Activated CD4-positive, alpha-beta memory T cell treated with anti-CD3 and anti-CD28 coated beads, Interleukin-2, amount 10 ng/mL, durations not matched to agents 7 days and 5 days (primary cell): ENCODE measurements at regions not wholly inside any gene's neighbourhood (a gene's known extent, or its start where the extent isn't known, plus 50 kb on each side); places are given as distances from the start of the nearest gene placed in this dataset.

ENCODE experiments used
- CTCF ChIA-PET: fragments of 350-600 bp; sonication (Branson Sonifier 250); formaldehyde crosslinking; loops from one replicate; lab custom pipeline; 2021; ENCODE audit warnings: antibody characterized with exemption, inconsistent platforms; lab: Charles Lee
- POLR2A ChIA-PET: fragments of 350-600 bp; sonication (Branson Sonifier 250); formaldehyde crosslinking; loops from one replicate; lab custom pipeline; 2021; ENCODE audit warnings: antibody characterized with exemption; lab: Charles Lee
- DNase-seq: peaks from one replicate; pipeline ENCODE4 v3.0.0-alpha.2; 2020
- H3K27ac Mint-ChIP-seq: one replicate; pipeline ENCODE4 v1.8.0; 2021; ENCODE audit warnings: mild to moderate bottlenecking, mixed read lengths
- H3K27me3 Mint-ChIP-seq: one replicate; pipeline ENCODE4 v1.8.0; 2021; ENCODE audit warnings: mixed read lengths
- H3K36me3 Mint-ChIP-seq: one replicate; pipeline ENCODE4 v1.8.0; 2021; ENCODE audit warnings: low read depth, mixed read lengths
- H3K4me1 Mint-ChIP-seq: one replicate; pipeline ENCODE4 v1.8.0; 2021; ENCODE audit warnings: mixed read lengths
- H3K4me3 Mint-ChIP-seq: one replicate; pipeline ENCODE4 v1.8.0; 2021; ENCODE audit warnings: mild to moderate bottlenecking, mixed read lengths
- H3K9me3 Mint-ChIP-seq: one replicate; pipeline ENCODE4 v1.8.0; 2021; ENCODE audit warnings: mixed read lengths

GRCh38 chr3:124579641-124580040, 150.6 kb upstream of the UMPS start:
- no peak for DNase-seq
- no peaks in the 10 kb centered on the region for H3K9me3 Mint-ChIP-seq
- H3K36me3 Mint-ChIP-seq = no peaks in the 10 kb centered on the region
- CTCF ChIA-PET = no interaction called here
- no peak overlapping the region for H3K4me3 Mint-ChIP-seq
- no peak overlapping the region for H3K27ac Mint-ChIP-seq
- peaks cover 7% of the 10 kb centered on the region for H3K4me1 Mint-ChIP-seq
- POLR2A ChIA-PET = no interaction called here
- peaks cover 36% of the 10 kb centered on the region for H3K27me3 Mint-ChIP-seq

GRCh38 chr3:124582196-124582595, 148.1 kb upstream of the UMPS start:
- POLR2A ChIA-PET = no interaction called here
- Mint-ChIP-seq H3K4me3 (no peak overlapping the region), H3K27ac (no peak overlapping the region), H3K4me1 (peaks cover 12% of the 10 kb centered on the region), H3K27me3 (peaks cover 56% of the 10 kb centered on the region), H3K36me3 (no peaks in the 10 kb centered on the region), H3K9me3 (no peaks in the 10 kb centered on the region)
- CTCF ChIA-PET = no interaction called here
- no peak for DNase-seq

GRCh38 chr3:124582621-124583395, 147.4 kb upstream of the UMPS start:
- Mint-ChIP-seq H3K27me3 (peaks cover 60% of the 10 kb centered on the region), H3K9me3 (no peaks in the 10 kb centered on the region), H3K27ac (no peak overlapping the region), H3K4me1 (peaks cover 12% of the 10 kb centered on the region), H3K36me3 (no peaks in the 10 kb centered on the region), H3K4me3 (no peak overlapping the region)
- ChIA-PET CTCF (no interaction called here), POLR2A (no interaction called here)
- no peak for DNase-seq

GRCh38 chr3:124584245-124584551, 146.1 kb upstream of the UMPS start:
- Mint-ChIP-seq H3K36me3 (no peaks in the 10 kb centered on the region), H3K4me3 (peak overlapping the region; percentile 41), H3K9me3 (no peaks in the 10 kb centered on the region), H3K4me1 (peaks cover 12% of the 10 kb centered on the region), H3K27ac (no peak overlapping the region), H3K27me3 (peaks cover 58% of the 10 kb centered on the region)
- DNase-seq = no peak
- CTCF ChIA-PET = no interaction called here
- POLR2A ChIA-PET = interaction anchor here (1.2 kb wide), 1 partner anchor 22 kb away, joined by 3 read pairs; no protein-coding TSS in a partner anchor

- Mint-ChIP-seq H3K27ac (no peak overlapping the region), H3K4me3 (peak overlapping the region; percentile 66), H3K4me1 (peaks cover 12% of the 10 kb centered on the region), H3K9me3 (no peaks in the 10 kb centered on the region), H3K27me3 (peaks cover 55% of the 10 kb centered on the region), H3K36me3 (no peaks in the 10 kb centered on the region)
- DNase-seq = peak; percentile 21
- CTCF ChIA-PET = interaction anchor here (1.4 kb wide), 1 partner anchor 177 kb away, joined by 3 read pairs; no protein-coding TSS in a partner anchor
- POLR2A ChIA-PET = interaction anchor here (1.2 kb wide), 1 partner anchor 21 kb away, joined by 3 read pairs; no protein-coding TSS in a partner anchor
These were observed 145.5 kb upstream of the UMPS start for GRCh38 chr3:124584552-124585391.

GRCh38 chr3:124586126-124587052, 143.9 kb upstream of the UMPS start:
- Mint-ChIP-seq H3K27ac (no peak overlapping the region), H3K36me3 (no peaks in the 10 kb centered on the region), H3K4me3 (no peak overlapping the region), H3K27me3 (peaks cover 50% of the 10 kb centered on the region), H3K9me3 (no peaks in the 10 kb centered on the region), H3K4me1 (peaks cover 12% of the 10 kb centered on the region)
- POLR2A ChIA-PET = no interaction called here
- CTCF ChIA-PET = interaction anchor here (1.4 kb wide), 1 partner anchor 175 kb away, joined by 3 read pairs; no protein-coding TSS in a partner anchor
- DNase-seq = no peak

- H3K27ac Mint-ChIP-seq = no peak overlapping the region
- no peaks in the 10 kb centered on the region for H3K9me3 Mint-ChIP-seq
- no peak overlapping the region for H3K4me3 Mint-ChIP-seq
- H3K27me3 Mint-ChIP-seq = peaks cover 46% of the 10 kb centered on the region
- H3K36me3 Mint-ChIP-seq = no peaks in the 10 kb centered on the region
- peaks cover 12% of the 10 kb centered on the region for H3K4me1 Mint-ChIP-seq
- ChIA-PET CTCF (no interaction called here), POLR2A (no interaction called here)
- no peak for DNase-seq
These were observed 143.2 kb upstream of the UMPS start for GRCh38 chr3:124587053-124587408.

GRCh38 chr3:124588036-124588435, 142.2 kb upstream of the UMPS start:
- CTCF ChIA-PET = no interaction called here
- Mint-ChIP-seq H3K27ac (no peak overlapping the region), H3K4me1 (peaks cover 19% of the 10 kb centered on the region)

GRCh38 chr3:124588794-124589193, 141.5 kb upstream of the UMPS start:
- no peak for DNase-seq
- peaks cover 27% of the 10 kb centered on the region for H3K4me1 Mint-ChIP-seq
- H3K9me3 Mint-ChIP-seq = no peaks in the 10 kb centered on the region
- no peaks in the 10 kb centered on the region for H3K36me3 Mint-ChIP-seq
- no peak overlapping the region for H3K27ac Mint-ChIP-seq
- CTCF ChIA-PET = no interaction called here
- no peak overlapping the region for H3K4me3 Mint-ChIP-seq
- POLR2A ChIA-PET = no interaction called here
- peaks cover 39% of the 10 kb centered on the region for H3K27me3 Mint-ChIP-seq

More at GRCh38 chr3:124588036-124588435, 142.2 kb upstream of the UMPS start:
- H3K9me3 Mint-ChIP-seq = no peaks in the 10 kb centered on the region
- DNase-seq = no peak
- POLR2A ChIA-PET = no interaction called here
- H3K36me3 Mint-ChIP-seq = no peaks in the 10 kb centered on the region
- H3K4me3 Mint-ChIP-seq = no peak overlapping the region
- H3K27me3 Mint-ChIP-seq = peaks cover 40% of the 10 kb centered on the region

GRCh38 chr3:124591699-124592098, 138.6 kb upstream of the UMPS start:
- CTCF ChIA-PET = interaction anchor here (1.5 kb wide), 1 partner anchor 32 kb away, joined by 3 read pairs; no protein-coding TSS in a partner anchor
- no peak for DNase-seq
- no peak overlapping the region for H3K4me3 Mint-ChIP-seq
- no peaks in the 10 kb centered on the region for H3K36me3 Mint-ChIP-seq
- H3K27ac Mint-ChIP-seq = no peak overlapping the region
- H3K27me3 Mint-ChIP-seq = peaks cover 18% of the 10 kb centered on the region
- H3K9me3 Mint-ChIP-seq = no peaks in the 10 kb centered on the region
- POLR2A ChIA-PET = no interaction called here
- H3K4me1 Mint-ChIP-seq = peaks cover 15% of the 10 kb centered on the region

- Mint-ChIP-seq H3K4me1 (peaks cover 15% of the 10 kb centered on the region), H3K27ac (no peak overlapping the region), H3K36me3 (no peaks in the 10 kb centered on the region), H3K27me3 (peaks cover 9% of the 10 kb centered on the region), H3K4me3 (no peak overlapping the region), H3K9me3 (no peaks in the 10 kb centered on the region)
- ChIA-PET POLR2A (no interaction called here), CTCF (no interaction called here)
- DNase-seq = no peak
These were observed 137.4 kb upstream of the UMPS start for GRCh38 chr3:124592658-124593441.

- no peaks in the 10 kb centered on the region for H3K36me3 Mint-ChIP-seq
- H3K27me3 Mint-ChIP-seq = peaks cover 6% of the 10 kb centered on the region
- no peak overlapping the region for H3K4me3 Mint-ChIP-seq
- no peak overlapping the region for H3K27ac Mint-ChIP-seq
- CTCF ChIA-PET = no interaction called here
- peaks cover 15% of the 10 kb centered on the region for H3K4me1 Mint-ChIP-seq
- POLR2A ChIA-PET = no interaction called here
- no peaks in the 10 kb centered on the region for H3K9me3 Mint-ChIP-seq
- no peak for DNase-seq
These were observed 136.8 kb upstream of the UMPS start for GRCh38 chr3:124593442-124593829.
